ENCODE measurements at regions not wholly inside any gene's neighbourhood (a gene's known extent, or its start where the extent isn't known, plus 50 kb on each side); places are given as distances from the start of the nearest gene placed in this dataset.

GRCh38 chr2:226625946-226626345 is 173.7 kb downstream of the IRS1 start:
- DNase-seq (no peak), ATAC-seq (no peak)
- intact Hi-C loops (cut with micrococcal nuclease) = no loop called here
- TF ChIP-seq CTCF (IDR thresholded peaks at IDR 0.05) = no peak
- Mint-ChIP-seq H3K9me3 (no peaks in the 10 kb centered on the region), H3K36me3 (ENCODE audit: low read depth) (no peaks in the 10 kb centered on the region), H3K4me3 (no peak overlapping the region), H3K27ac (no peak overlapping the region), H3K4me1 (ENCODE audit: low read depth) (no peaks in the 10 kb centered on the region), H3K27me3 (no peaks in the 10 kb centered on the region)
- POLR2A ChIA-PET = interaction anchor here (0.6 kb wide), 1 partner anchor 1244 kb away, joined by 3 read pairs; no protein-coding TSS in a partner anchor
- CTCF ChIA-PET = interaction anchor here (1.3 kb wide), 1 partner anchor 174 kb away, joined by 3 read pairs; no protein-coding TSS in a partner anchor

- ChIA-PET POLR2A (no interaction called here), CTCF (no interaction called here)
- H3K9me3 Mint-ChIP-seq = no peaks in the 10 kb centered on the region
- ATAC-seq (no peak), DNase-seq (no peak)
- H3K36me3 Mint-ChIP-seq (ENCODE audit: low read depth) = no peaks in the 10 kb centered on the region
- no peak for TF ChIP-seq CTCF (IDR thresholded peaks at IDR 0.05)
- peaks cover 3% of the 10 kb centered on the region for H3K27me3 Mint-ChIP-seq
- no peak overlapping the region for H3K4me3 Mint-ChIP-seq
- no peaks in the 10 kb centered on the region for H3K4me1 Mint-ChIP-seq (ENCODE audit: low read depth)
- no peak overlapping the region for H3K27ac Mint-ChIP-seq
- intact Hi-C loops (cut with micrococcal nuclease) = no loop called here
Observed at GRCh38 chr2:226623587-226624368, 175.8 kb downstream of the IRS1 start.

GRCh38 chr2:226622484-226622883 is 177.1 kb downstream of the IRS1 start:
- POLR2A ChIA-PET = no interaction called here
- H3K36me3 Mint-ChIP-seq (ENCODE audit: low read depth) = no peaks in the 10 kb centered on the region
- CTCF ChIA-PET = no interaction called here
- no peaks in the 10 kb centered on the region for H3K4me1 Mint-ChIP-seq (ENCODE audit: low read depth)
- TF ChIP-seq CTCF (IDR thresholded peaks at IDR 0.05) = no peak
- no peak for ATAC-seq
- H3K27me3 Mint-ChIP-seq = peaks cover 5% of the 10 kb centered on the region
- H3K9me3 Mint-ChIP-seq = no peaks in the 10 kb centered on the region
- no peak overlapping the region for H3K4me3 Mint-ChIP-seq
- intact Hi-C loops (cut with micrococcal nuclease) = no loop called here
- DNase-seq = no peak
- H3K27ac Mint-ChIP-seq = no peak overlapping the region

GRCh38 chr2:226620176-226620575 is 179.4 kb downstream of the IRS1 start:
- ATAC-seq (no peak), DNase-seq (no peak)
- ChIA-PET CTCF (no interaction called here), POLR2A (no interaction called here)
- H3K9me3 Mint-ChIP-seq = no peaks in the 10 kb centered on the region
- no peak overlapping the region for H3K27ac Mint-ChIP-seq
- intact Hi-C loops (cut with micrococcal nuclease) = no loop called here
- H3K4me1 Mint-ChIP-seq (ENCODE audit: low read depth) = no peaks in the 10 kb centered on the region
- no peaks in the 10 kb centered on the region for H3K36me3 Mint-ChIP-seq (ENCODE audit: low read depth)
- peaks cover 5% of the 10 kb centered on the region for H3K27me3 Mint-ChIP-seq
- TF ChIP-seq CTCF (IDR thresholded peaks at IDR 0.05) = no peak
- no peak overlapping the region for H3K4me3 Mint-ChIP-seq

- POLR2A ChIA-PET = no interaction called here
- no peak for ATAC-seq
- Mint-ChIP-seq H3K27ac (no peak overlapping the region), H3K9me3 (no peaks in the 10 kb centered on the region), H3K4me3 (no peak overlapping the region), H3K36me3 (ENCODE audit: low read depth) (no peaks in the 10 kb centered on the region), H3K27me3 (peaks cover 5% of the 10 kb centered on the region), H3K4me1 (ENCODE audit: low read depth) (no peaks in the 10 kb centered on the region)
- intact Hi-C loops (cut with micrococcal nuclease) = no loop called here
- no peak for TF ChIP-seq CTCF (IDR thresholded peaks at IDR 0.05)
- no peak for DNase-seq
- CTCF ChIA-PET = no interaction called here
Observed at GRCh38 chr2:226619707-226620106, 179.9 kb downstream of the IRS1 start.
